Choroid plexus epithelial cell (primary cell): ENCODE measurements at regions not wholly inside any gene's neighbourhood (a gene's known extent, or its start where the extent isn't known, plus 50 kb on each side); places are given as distances from the start of the nearest gene placed in this dataset.
A peak's percentile ranks its signal among the peaks of the same experiment; 100 is the strongest.

Experiments
- DNase-seq: peaks from one replicate; pipeline ENCODE4 v3.0.0-alpha.2; 2010; ENCODE audit warnings: low read depth
- H3K4me3 ChIP-seq: 2 replicates; pipeline ENCODE4 v1.5.1; 2011; ENCODE audit warnings: low read depth, mild to moderate bottlenecking, control low read depth, low read length, moderate library complexity
- CTCF ChIP-seq: conservative IDR thresholded peaks from 2 replicates; pipeline ENCODE4 v1.5.1; 2011; ENCODE audit warnings: low read depth, mild to moderate bottlenecking, control low read depth, inconsistent platforms, low read length, moderate library complexity

DNA sequence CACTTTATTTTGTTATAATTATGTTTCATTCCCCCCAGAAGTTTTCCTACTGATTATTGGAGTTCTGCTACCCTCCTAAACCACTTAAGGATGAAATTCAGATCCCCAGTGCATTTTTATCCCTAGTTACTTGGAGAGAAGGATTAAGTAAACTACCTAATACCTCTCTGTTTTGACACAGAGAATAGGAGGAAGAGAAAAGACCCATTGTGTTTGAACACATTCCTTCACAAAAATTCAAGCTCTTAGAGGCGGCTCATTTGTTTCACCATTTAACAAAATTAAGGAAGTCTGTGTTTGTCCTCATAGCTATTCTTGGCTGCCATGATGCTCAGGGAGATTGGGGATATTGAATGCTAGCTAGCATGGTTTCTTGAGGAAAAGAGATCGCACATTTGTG is 492.6 kb downstream of the EBF1 start:
- DNase-seq, result no peak
- H3K4me3 ChIP-seq, result no peak overlapping the region
- no peak for TF ChIP-seq CTCF

DNA sequence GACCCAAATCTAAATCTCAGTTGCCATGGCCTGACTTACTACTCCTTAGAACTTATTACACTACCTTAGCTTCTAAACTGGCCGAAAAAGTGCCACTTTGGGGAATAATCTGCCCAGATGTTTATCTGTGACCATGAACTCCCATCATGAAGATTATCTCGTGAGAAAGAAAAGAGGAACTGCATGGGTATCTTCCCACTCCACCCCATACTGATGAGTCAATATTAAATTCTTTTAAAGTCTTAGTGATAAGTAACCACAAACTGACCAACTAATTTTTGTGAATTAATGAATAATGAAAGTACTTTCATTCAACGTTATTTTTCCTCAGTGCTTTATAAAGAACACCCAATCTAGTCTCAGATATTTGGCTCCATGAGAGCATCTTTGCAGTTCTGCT is 493.5 kb downstream of the EBF1 start:
- no peak overlapping the region for H3K4me3 ChIP-seq
- DNase-seq, result no peak
- TF ChIP-seq CTCF, result no peak

DNA sequence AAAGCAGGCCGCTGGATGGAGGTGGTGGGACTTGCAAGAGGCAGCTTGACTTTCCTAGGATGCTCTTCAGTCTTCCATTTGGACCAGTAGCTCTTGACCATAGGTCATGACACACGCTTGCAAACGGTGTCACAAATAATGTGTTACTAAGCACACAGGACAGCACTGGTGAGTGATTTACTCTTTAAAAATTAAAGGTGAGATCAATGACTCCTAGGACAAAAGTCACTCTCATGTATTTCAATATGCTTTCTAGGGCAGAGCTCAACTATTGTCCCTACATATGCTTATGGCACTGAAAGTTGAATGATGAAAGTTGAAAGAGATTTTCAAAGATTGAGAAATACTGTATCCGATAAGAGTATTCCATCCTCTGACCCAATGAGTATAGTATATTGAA is 496.7 kb downstream of the EBF1 start:
- TF ChIP-seq CTCF, result no peak
- no peak overlapping the region for H3K4me3 ChIP-seq
- DNase-seq, result no peak

DNA sequence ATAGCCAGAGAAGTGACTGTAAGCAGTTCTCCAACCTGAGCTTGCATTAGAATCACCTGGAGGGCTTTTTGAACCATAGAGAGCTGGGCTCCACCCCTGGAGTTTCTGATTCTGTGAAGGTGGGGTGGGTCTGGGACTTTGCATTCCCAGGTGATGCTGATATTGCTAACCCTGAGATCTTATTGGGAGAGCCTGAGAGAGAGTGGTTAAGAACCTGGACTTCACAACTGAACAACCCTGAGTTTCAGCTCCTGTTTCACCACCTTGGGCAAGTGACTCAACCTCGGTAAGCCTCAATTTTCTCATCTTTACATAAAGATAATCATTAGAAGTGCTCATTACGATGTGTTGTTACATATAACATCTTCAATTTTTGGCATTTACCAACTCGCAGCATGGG is 498.6 kb downstream of the EBF1 start:
- H3K4me3 ChIP-seq, result no peak overlapping the region
- no peak for DNase-seq
- TF ChIP-seq CTCF, result no peak

DNA sequence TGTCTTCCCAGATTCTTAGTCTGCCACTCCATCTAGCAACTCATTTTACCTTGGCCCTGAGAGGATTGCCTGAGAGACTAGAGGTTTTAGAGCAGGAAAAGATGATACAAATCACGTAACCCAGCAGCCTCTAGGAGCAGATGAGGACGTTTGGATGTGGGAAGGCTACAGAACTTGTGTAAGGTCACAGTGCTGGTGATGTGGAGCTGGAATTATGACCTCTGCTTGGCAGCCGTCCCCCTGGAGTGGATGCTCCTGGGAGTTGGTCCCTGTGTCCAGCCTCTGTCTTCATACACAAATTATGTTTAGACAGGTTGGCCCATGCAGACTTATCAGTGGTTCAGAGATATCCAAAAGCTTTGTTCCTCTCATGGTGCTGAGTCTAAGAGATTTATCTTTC is 499.0 kb downstream of the EBF1 start:
- no peak for TF ChIP-seq CTCF
- no peak for DNase-seq
- no peak overlapping the region for H3K4me3 ChIP-seq

- peak; percentile 43 for DNase-seq
- H3K4me3 ChIP-seq, result no peak overlapping the region
- TF ChIP-seq CTCF, result no peak
Observed at GRCh38 chr5:158599157-158599556, 500.6 kb downstream of the EBF1 start.

DNA sequence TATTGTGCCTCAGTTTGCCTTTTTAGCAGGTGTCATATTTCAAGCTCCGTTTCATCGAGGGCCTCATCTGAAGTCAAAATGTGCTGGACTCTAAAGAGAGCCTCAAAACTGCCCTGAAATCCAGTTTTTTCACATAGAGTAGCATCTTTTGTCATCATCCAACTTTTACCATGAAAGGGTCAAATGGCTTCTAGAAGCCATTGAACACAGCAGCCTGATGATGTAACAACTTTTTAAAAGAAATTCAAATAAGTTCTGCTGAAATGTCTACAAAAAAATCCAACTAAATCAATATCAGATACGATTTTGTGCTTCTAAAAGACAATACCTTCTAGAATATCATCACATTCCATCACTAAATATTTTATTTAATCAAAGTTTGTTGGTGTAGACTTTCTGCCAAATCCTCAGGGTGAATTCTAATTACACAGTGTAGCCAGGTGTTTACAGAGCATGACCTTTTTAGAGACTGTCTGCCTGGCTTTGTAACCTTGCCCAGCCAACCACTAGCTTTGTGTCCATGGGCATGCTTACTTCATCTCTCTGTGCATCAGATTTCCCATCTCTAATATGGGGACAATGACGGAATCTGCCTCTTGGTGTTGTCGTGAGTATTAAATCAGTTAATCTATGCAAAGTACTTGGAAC is 505.0 kb downstream of the EBF1 start:
- TF ChIP-seq CTCF, result no peak
- DNase-seq, result no peak
- H3K4me3 ChIP-seq, result no peak overlapping the region
